Uterus (tissue), 3 donors: ENCODE measurements at regions not wholly inside any gene's neighbourhood (a gene's known extent, or its start where the extent isn't known, plus 50 kb on each side); places are given as distances from the start of the nearest gene placed in this dataset.

ENCODE experiments used
- DNase-seq, 2 donors: peaks; one replicate each; pipeline ENCODE4 v3.0.0-alpha.2; 2019 to 2020
- H3K27ac ChIP-seq, 2 donors: fragments of 200-600 bp; sonication (generic); 1 replicate in 1 of 2; 2 replicates in 1 of 2; pipeline ENCODE4 v1.5.1; 2016 to 2018
- H3K27me3 ChIP-seq, 2 donors: fragments of 200-600 bp; sonication (generic); one replicate each; pipeline ENCODE4 v1.5.1; 2018 to 2019; ENCODE audit warnings: control low read depth in 1 of 2
- H3K36me3 ChIP-seq, 2 donors: fragments of 200-600 bp; sonication (generic); one replicate each; pipeline ENCODE4 v1.5.1; 2019; ENCODE audit warnings: control low read depth in 1 of 2
- H3K4me1 ChIP-seq, 2 donors: fragments of 200-600 bp; sonication (generic); one replicate each; pipeline ENCODE4 v1.5.1; 2018 to 2019; ENCODE audit warnings: control low read depth in 1 of 2
- H3K4me3 ChIP-seq, 2 donors: fragments of 200-600 bp; sonication (generic); 1 replicate in 1 of 2; 2 replicates in 1 of 2; pipeline ENCODE4 v1.5.1; 2018 to 2019; ENCODE audit warnings: mild to moderate bottlenecking in 1 of 2
- H3K9me3 ChIP-seq, 2 donors: fragments of 200-600 bp; sonication (generic); one replicate each; pipeline ENCODE4 v1.5.1; 2019; ENCODE audit warnings: control low read depth in 1 of 2
- CTCF ChIP-seq, 4 experiments: fragments of 200-600 bp in 2 of 4; fragments of 450-650 bp in 2 of 4; sonication (generic) in 2 of 4; IDR thresholded peaks; one replicate each; pipeline ENCODE4 v1.5.1; 2016 to 2019; ENCODE audit warnings: antibody characterized with exemption in 4 of 4, mild to moderate bottlenecking in 2 of 4, moderate library complexity in 1 of 4
- POLR2A ChIP-seq, 2 donors: fragments of 450-650 bp; IDR thresholded peaks; one replicate each; pipeline ENCODE4 v1.6.1; 2016; ENCODE audit warnings: antibody characterized with exemption in 2 of 2, mild to moderate bottlenecking in 1 of 2, moderate library complexity in 1 of 2
- intact Hi-C: fragments of 100-400 bp; cut with DNase I; formaldehyde crosslinking; loops from one replicate; pipeline ENCODE4 v1.15.1; 2023; ENCODE audit warnings: low total_unique reads
- donor health status: DM: yes; HTN: yes; CAD: no.

GRCh38 chr10:70981936-70982335 lies 93.6 kb upstream of the PCBD1 start:
- intact Hi-C loops, result no loop called here
- TF ChIP-seq POLR2A (IDR thresholded peaks at IDR 0.05), result no peak
- no peak for TF ChIP-seq CTCF (IDR thresholded peaks at IDR 0.05)
- H3K4me3 ChIP-seq, result no peak overlapping the region
- H3K27me3 ChIP-seq, result no peaks in the 10 kb centered on the region
- no peaks in the 10 kb centered on the region for H3K4me1 ChIP-seq
- no peaks in the 10 kb centered on the region for H3K9me3 ChIP-seq
- no peaks in the 10 kb centered on the region for H3K36me3 ChIP-seq
- DNase-seq, result no peak
- no peak overlapping the region for H3K27ac ChIP-seq

GRCh38 chr10:70982443-70982842 lies 94.1 kb upstream of the PCBD1 start:
- no peak overlapping the region for H3K27ac ChIP-seq
- H3K27me3 ChIP-seq, result no peaks in the 10 kb centered on the region
- H3K36me3 ChIP-seq, result no peaks in the 10 kb centered on the region
- H3K4me1 ChIP-seq, result no peaks in the 10 kb centered on the region
- no peak for DNase-seq
- TF ChIP-seq CTCF (IDR thresholded peaks at IDR 0.05) (no peak), POLR2A (IDR thresholded peaks at IDR 0.05) (no peak)
- H3K4me3 ChIP-seq, result no peak overlapping the region
- intact Hi-C loops, result no loop called here
- H3K9me3 ChIP-seq, result no peaks in the 10 kb centered on the region

GRCh38 chr10:70984986-70985722 lies 96.8 kb upstream of the PCBD1 start:
- H3K27me3 ChIP-seq, result no peaks in the 10 kb centered on the region
- no peaks in the 10 kb centered on the region for H3K36me3 ChIP-seq
- no peak for TF ChIP-seq POLR2A (IDR thresholded peaks at IDR 0.05)
- TF ChIP-seq CTCF (IDR thresholded peaks at IDR 0.05), result no peak
- H3K4me3 ChIP-seq, result no peak overlapping the region
- H3K9me3 ChIP-seq, result no peaks in the 10 kb centered on the region
- no peak for DNase-seq
- no peak overlapping the region for H3K27ac ChIP-seq
- no peaks in the 10 kb centered on the region for H3K4me1 ChIP-seq
- intact Hi-C loops, result no loop called here

- no peaks in the 10 kb centered on the region for H3K36me3 ChIP-seq
- H3K27ac ChIP-seq, result no peak overlapping the region
- H3K9me3 ChIP-seq, result no peaks in the 10 kb centered on the region
- no peak overlapping the region for H3K4me3 ChIP-seq
- intact Hi-C loops, result no loop called here
- DNase-seq, result no peak
- H3K4me1 ChIP-seq, result no peaks in the 10 kb centered on the region
- TF ChIP-seq CTCF (IDR thresholded peaks at IDR 0.05) (no peak), POLR2A (IDR thresholded peaks at IDR 0.05) (no peak)
- H3K27me3 ChIP-seq, result no peaks in the 10 kb centered on the region
Measured at GRCh38 chr10:70985824-70986622, 97.7 kb upstream of the PCBD1 start.

- no peaks in the 10 kb centered on the region for H3K27me3 ChIP-seq
- no peak overlapping the region for H3K27ac ChIP-seq
- no peak for DNase-seq
- H3K4me1 ChIP-seq, result no peaks in the 10 kb centered on the region
- no peaks in the 10 kb centered on the region for H3K36me3 ChIP-seq
- intact Hi-C loops, result no loop called here
- no peaks in the 10 kb centered on the region for H3K9me3 ChIP-seq
- no peak overlapping the region for H3K4me3 ChIP-seq
- no peak for TF ChIP-seq POLR2A (IDR thresholded peaks at IDR 0.05)
- TF ChIP-seq CTCF (IDR thresholded peaks at IDR 0.05), result no peak
Measured at GRCh38 chr10:70986623-70986950, 98.2 kb upstream of the PCBD1 start.
